Neural cell (in vitro differentiated cells): ENCODE measurements at regions not wholly inside any gene's neighbourhood (a gene's known extent, or its start where the extent isn't known, plus 50 kb on each side); places are given as distances from the start of the nearest gene placed in this dataset.

ENCODE experiments used
- small RNA-seq, 3 experiments: library from RNA; depleted of rRNA; stranded (forward); fragments of <200 nt; gene quantifications; one replicate each; pipeline ENCODE3, GENCODE V24; 2012

Small RNA genes lying in the stretch of these regions (small RNA-seq; reads per million reads assigned to genes)
- 0 to 1.2 (median 0) reads per million in 3 experiments for gene RF00019
